Adrenal gland (tissue), 5 donors: ENCODE measurements at regions not wholly inside any gene's neighbourhood (a gene's known extent, or its start where the extent isn't known, plus 50 kb on each side); places are given as distances from the start of the nearest gene placed in this dataset.

ENCODE experiments used
- CTCF ChIP-seq, 6 experiments: fragments of 450-650 bp in 4 of 6; fragments of 200-600 bp in 2 of 6; sonication (generic) in 1 of 6; IDR thresholded peaks; 1 replicate in 5 of 6; 2 replicates in 1 of 6; pipeline versions ENCODE4 v1.5.1 to v1.8.0; 2016 to 2021; ENCODE audit warnings: antibody characterized with exemption in 6 of 6, mild to moderate bottlenecking in 2 of 6, moderate library complexity in 1 of 6
- POLR2A ChIP-seq, 2 donors: fragments of 450-650 bp; IDR thresholded peaks; one replicate each; pipeline ENCODE4 v1.6.1; 2017; ENCODE audit warnings: antibody characterized with exemption in 2 of 2, mild to moderate bottlenecking in 2 of 2, moderate library complexity in 1 of 2
- donor health status: DM: no; HTN: no; CAD: no.

- no peak for TF ChIP-seq CTCF (IDR thresholded peaks at IDR 0.05)
- no peak for TF ChIP-seq POLR2A (IDR thresholded peaks at IDR 0.05)
These were observed 453.4 kb upstream of the AKR1E2 start for GRCh38 chr10:4372601-4373000.
